DND-41 (cell line): ENCODE measurements at regions not wholly inside any gene's neighbourhood (a gene's known extent, or its start where the extent isn't known, plus 50 kb on each side); places are given as distances from the start of the nearest gene placed in this dataset.

Experiments used
- CTCF ChIP-seq: IDR thresholded peaks from 2 replicates; pipeline ENCODE4 v1.5.1; 2012; ENCODE audit warnings: borderline replicate concordance, low read length, moderate library complexity, mild to moderate bottlenecking; ENCODE audit not compliant: poor library complexity, severe bottlenecking; ENCODE audit errors: extremely low read depth
- EZH2 ChIP-seq: IDR thresholded peaks from 3 replicates; pipeline ENCODE4 v1.6.1; 2012; ENCODE audit warnings: borderline replicate concordance, low read depth, mild to moderate bottlenecking, moderate library complexity, low read length, inconsistent platforms; ENCODE audit not compliant: severe bottlenecking

GRCh38 chr20:51135926-51136715, 113.2 kb upstream of the KCNG1 start:
- TF ChIP-seq EZH2 = no peak
- no peak for TF ChIP-seq CTCF
